ENCODE measurements at regions not wholly inside any gene's neighbourhood (a gene's known extent, or its start where the extent isn't known, plus 50 kb on each side); places are given as distances from the start of the nearest gene placed in this dataset.

GRCh38 chr9:80218328-80218727, 646.6 kb downstream of the TLE4 start:
- intact Hi-C loops (cut with micrococcal nuclease), result no loop called here
- no TSS peak for BruUV-seq (replicated peaks)
- ATAC-seq, result no peak
- in situ Hi-C loops (cut with MboI), result no loop called here
- ChIA-PET CTCF (ENCODE audit: low intra/inter-chr PET ratio) (no interaction called here), POLR2A (no interaction called here)
- no peak overlapping the region for H3K4me3 ChIP-seq
- FAIRE-seq, result no peak
- H3K79me2 ChIP-seq (ENCODE audit: control insufficient read depth, insufficient read depth, low read length), result no peaks in the 10 kb centered on the region
- H3K9me1 ChIP-seq (ENCODE audit: control insufficient read depth, insufficient read depth, low read length), result no peaks in the 10 kb centered on the region
- no peaks in the 10 kb centered on the region for H3K27me3 ChIP-seq (ENCODE audit: control insufficient read depth in 2 of 2, insufficient read depth in 2 of 2, low read length in 2 of 2)
- no peaks in the 10 kb centered on the region for H3K4me1 ChIP-seq (replicated peaks in 1 of 2; ENCODE audit: control insufficient read depth in 2 of 2, insufficient read depth in 2 of 2, low read length in 2 of 2)
- DNase-seq (ENCODE audit: extremely low read depth in 1 of 4, low spot score in 3 of 4), result no peak
- no peaks in the 10 kb centered on the region for H4K20me1 ChIP-seq (replicated peaks; ENCODE audit: control insufficient read depth, insufficient read depth, low read length)
- H3K9me3 ChIP-seq (replicated peaks; ENCODE audit: control insufficient read depth, insufficient read depth, low read depth, low read length), result no peaks in the 10 kb centered on the region
- no peaks in the 10 kb centered on the region for H3K36me3 ChIP-seq (ENCODE audit: control insufficient read depth, insufficient read depth, low read length)
- 2% methylated on average over 6 of the region's 6 CpGs for WGBS (ENCODE audit: insufficient coverage, low coverage, missing lambda C conversion rate)
- H3K4me2 ChIP-seq (ENCODE audit: insufficient read depth, low read length), result no peak overlapping the region
- no peak overlapping the region for H3K27ac ChIP-seq (ENCODE audit: extremely low read depth, low read depth, low read length)
- H3K9ac ChIP-seq (ENCODE audit: insufficient read depth in 1 of 2, low read depth in 2 of 2, low read length in 2 of 2), result no peak overlapping the region
- no peak overlapping the region for H2AFZ ChIP-seq (ENCODE audit: low read depth, low read length)
- TF ChIP-seq MLX (CRISPR knock-in tag; conservative IDR thresholded peaks at IDR 0.05), result no peak
- no peak for TF ChIP-seq BRD4 (IDR thresholded peaks at IDR 0.05)
- TF ChIP-seq ARID1B (IDR thresholded peaks at IDR 0.05), result no peak
- TF ChIP-seq ZC3H8 (IDR thresholded peaks at IDR 0.05), result no peak
- TF ChIP-seq TBL1XR1 (IDR thresholded peaks at IDR 0.05; ENCODE audit: low read length in 2 of 2), result no peak
- no peak for TF ChIP-seq USF2 (CRISPR knock-in tag; IDR thresholded peaks at IDR 0.05)
- TF ChIP-seq RBM14 (IDR thresholded peaks at IDR 0.05; ENCODE audit: borderline replicate concordance, insufficient read depth, low read depth, low read length), result no peak
- TF ChIP-seq NCOA1 (IDR thresholded peaks at IDR 0.05; ENCODE audit: low read depth), result no peak
- TF ChIP-seq FIP1L1 (IDR thresholded peaks at IDR 0.05; ENCODE audit: low read depth, low read length, poor library complexity, severe bottlenecking), result no peak
- TF ChIP-seq KAT7 (CRISPR knock-in tag; IDR thresholded peaks at IDR 0.05; ENCODE audit: borderline replicate concordance), result no peak
- TF ChIP-seq ZBTB49 (CRISPR knock-in tag; IDR thresholded peaks at IDR 0.05; ENCODE audit: borderline replicate concordance), result no peak
- TF ChIP-seq MAFF (IDR thresholded peaks at IDR 0.05; ENCODE audit: low read length), result no peak
- no peak for TF ChIP-seq BACH1 (tag; IDR thresholded peaks at IDR 0.05)
- TF ChIP-seq ZNF398 (CRISPR knock-in tag; IDR thresholded peaks at IDR 0.05), result no peak
- TF ChIP-seq TSHZ1 (CRISPR knock-in tag; IDR thresholded peaks at IDR 0.05), result no peak
